BE2C (cell line): ENCODE measurements at regions not wholly inside any gene's neighbourhood (a gene's known extent, or its start where the extent isn't known, plus 50 kb on each side); places are given as distances from the start of the nearest gene placed in this dataset.

Source experiments
- DNase-seq: peaks from one replicate; pipeline ENCODE4 v3.0.0-alpha.2; 2020
- H3K27me3 ChIP-seq: fragments of 250-450 bp; sonication (Bioruptor Pico); 2 replicates; pipeline ENCODE4 v1.5.1; 2020; ENCODE audit warnings: mild to moderate bottlenecking
- H3K36me3 ChIP-seq: fragments of 250-450 bp; sonication (Bioruptor Pico); 2 replicates; pipeline ENCODE4 v1.5.1; 2020; ENCODE audit warnings: mild to moderate bottlenecking
- H3K4me1 ChIP-seq: fragments of 250-450 bp; sonication (Bioruptor Pico); 2 replicates; pipeline ENCODE4 v1.5.1; 2020
- H3K4me3 ChIP-seq: 2 replicates; pipeline ENCODE4 v1.5.1; 2011; ENCODE audit warnings: low read depth, low read length
- H3K9me3 ChIP-seq: fragments of 250-450 bp; sonication (Bioruptor Pico); 2 replicates; pipeline ENCODE4 v1.5.1; 2020
- TF ChIP-seq, protein P1 (sequence below): IDR thresholded peaks from 2 replicates; pipeline ENCODE4 v1.5.1; 2012; ENCODE audit warnings: mild to moderate bottlenecking, low read depth, low read length

- TF ChIP-seq, protein P1, sequence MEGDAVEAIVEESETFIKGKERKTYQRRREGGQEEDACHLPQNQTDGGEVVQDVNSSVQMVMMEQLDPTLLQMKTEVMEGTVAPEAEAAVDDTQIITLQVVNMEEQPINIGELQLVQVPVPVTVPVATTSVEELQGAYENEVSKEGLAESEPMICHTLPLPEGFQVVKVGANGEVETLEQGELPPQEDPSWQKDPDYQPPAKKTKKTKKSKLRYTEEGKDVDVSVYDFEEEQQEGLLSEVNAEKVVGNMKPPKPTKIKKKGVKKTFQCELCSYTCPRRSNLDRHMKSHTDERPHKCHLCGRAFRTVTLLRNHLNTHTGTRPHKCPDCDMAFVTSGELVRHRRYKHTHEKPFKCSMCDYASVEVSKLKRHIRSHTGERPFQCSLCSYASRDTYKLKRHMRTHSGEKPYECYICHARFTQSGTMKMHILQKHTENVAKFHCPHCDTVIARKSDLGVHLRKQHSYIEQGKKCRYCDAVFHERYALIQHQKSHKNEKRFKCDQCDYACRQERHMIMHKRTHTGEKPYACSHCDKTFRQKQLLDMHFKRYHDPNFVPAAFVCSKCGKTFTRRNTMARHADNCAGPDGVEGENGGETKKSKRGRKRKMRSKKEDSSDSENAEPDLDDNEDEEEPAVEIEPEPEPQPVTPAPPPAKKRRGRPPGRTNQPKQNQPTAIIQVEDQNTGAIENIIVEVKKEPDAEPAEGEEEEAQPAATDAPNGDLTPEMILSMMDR, result no peak
- no peaks in the 10 kb centered on the region for H3K36me3 ChIP-seq
- DNase-seq, result no peak
- H3K4me1 ChIP-seq, result peaks cover 17% of the 10 kb centered on the region
- H3K4me3 ChIP-seq, result no peak overlapping the region
- no peaks in the 10 kb centered on the region for H3K9me3 ChIP-seq
- H3K27me3 ChIP-seq, result no peaks in the 10 kb centered on the region
Measured at GRCh38 chr13:34347784-34348573, 530.0 kb downstream of the RFC3 start.

DNA sequence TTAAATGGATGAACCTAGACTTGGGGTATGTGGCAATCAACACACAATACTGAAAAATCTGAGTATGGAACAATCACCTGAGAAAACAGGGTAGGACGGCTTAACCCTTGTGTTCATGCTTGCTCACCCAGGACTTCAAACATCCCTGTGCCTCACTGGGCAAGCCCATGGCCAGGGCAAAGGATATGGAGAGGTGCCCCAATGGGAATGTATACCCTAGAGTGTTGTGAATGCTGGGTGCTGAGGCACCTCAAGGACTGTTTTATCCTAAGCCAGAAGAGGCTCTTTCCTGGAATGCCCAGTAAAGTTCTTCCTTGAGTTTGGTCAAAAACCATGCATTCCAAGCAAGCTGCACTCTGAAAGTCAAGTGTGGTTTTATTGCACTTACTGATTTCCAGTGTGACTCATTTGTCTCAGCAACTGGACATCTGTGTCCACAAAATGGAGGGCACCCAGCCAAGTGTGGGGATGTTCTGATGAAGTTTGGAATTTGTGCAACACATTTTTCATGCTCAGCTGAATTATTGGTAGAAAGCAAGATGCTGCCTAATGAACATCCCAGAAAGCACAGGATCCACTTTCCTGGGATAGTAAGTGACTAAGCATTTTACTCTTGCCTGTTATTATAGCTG lies 531.3 kb downstream of the RFC3 start:
- H3K4me1 ChIP-seq, result peaks cover 12% of the 10 kb centered on the region
- no peak overlapping the region for H3K4me3 ChIP-seq
- no peaks in the 10 kb centered on the region for H3K36me3 ChIP-seq
- H3K9me3 ChIP-seq, result no peaks in the 10 kb centered on the region
- TF ChIP-seq, protein P1, result no peak
- DNase-seq, result no peak
- no peaks in the 10 kb centered on the region for H3K27me3 ChIP-seq

- H3K36me3 ChIP-seq, result no peaks in the 10 kb centered on the region
- no peak for DNase-seq
- H3K27me3 ChIP-seq, result no peaks in the 10 kb centered on the region
- H3K4me3 ChIP-seq, result no peak overlapping the region
- H3K9me3 ChIP-seq, result no peaks in the 10 kb centered on the region
- H3K4me1 ChIP-seq, result peaks cover 4% of the 10 kb centered on the region
- TF ChIP-seq, protein P1, result no peak
Measured at GRCh38 chr13:34350671-34351070, 532.7 kb downstream of the RFC3 start.

GRCh38 chr13:34351134-34351533 lies 533.2 kb downstream of the RFC3 start:
- H3K4me1 ChIP-seq, result no peaks in the 10 kb centered on the region; the same call in 1 of the 2 replicates
- DNase-seq, result no peak
- TF ChIP-seq, protein P1, result no peak

DNA sequence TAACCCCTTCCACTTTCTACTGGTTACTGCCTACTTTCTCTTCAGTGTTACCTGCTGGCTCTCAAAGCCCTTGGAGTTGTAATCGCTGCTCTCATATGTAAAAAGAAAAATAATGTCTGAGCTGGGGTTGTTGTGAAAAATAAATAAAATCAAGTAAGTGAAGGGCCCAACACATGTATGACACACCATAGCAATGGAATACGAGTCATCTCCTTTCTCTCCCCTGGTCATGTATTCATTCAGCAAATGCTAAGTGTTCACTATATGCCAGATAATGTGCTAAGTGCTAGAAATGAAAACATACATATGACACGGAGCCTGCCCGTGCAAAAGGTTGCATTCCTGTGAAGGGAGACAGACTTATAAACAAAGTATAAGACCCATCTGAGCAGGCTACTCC lies 535.0 kb downstream of the RFC3 start:
- no peak overlapping the region for H3K4me3 ChIP-seq
- no peaks in the 10 kb centered on the region for H3K36me3 ChIP-seq
- TF ChIP-seq, protein P1, result no peak
- no peak for DNase-seq
- H3K4me1 ChIP-seq, result no peaks in the 10 kb centered on the region; the same call in 1 of the 2 replicates
- no peaks in the 10 kb centered on the region for H3K27me3 ChIP-seq
- H3K9me3 ChIP-seq, result no peaks in the 10 kb centered on the region

More at GRCh38 chr13:34351134-34351533, 533.2 kb downstream of the RFC3 start:
- Histone ChIP-seq H3K4me3 (no peak overlapping the region), H3K36me3 (no peaks in the 10 kb centered on the region), H3K27me3 (no peaks in the 10 kb centered on the region), H3K9me3 (no peaks in the 10 kb centered on the region)
